GM18517 (cell line): ENCODE measurements at regions not wholly inside any gene's neighbourhood (a gene's known extent, or its start where the extent isn't known, plus 50 kb on each side); places are given as distances from the start of the nearest gene placed in this dataset.

Experiments used
- ATAC-seq: cut with Tn5 transposase; IDR thresholded peaks from one replicate; pipeline ENCODE4 v1.9.1; 2021; ENCODE audit warnings: mild to moderate bottlenecking, moderate library complexity; ENCODE audit not compliant: unreplicated experiment

DNA sequence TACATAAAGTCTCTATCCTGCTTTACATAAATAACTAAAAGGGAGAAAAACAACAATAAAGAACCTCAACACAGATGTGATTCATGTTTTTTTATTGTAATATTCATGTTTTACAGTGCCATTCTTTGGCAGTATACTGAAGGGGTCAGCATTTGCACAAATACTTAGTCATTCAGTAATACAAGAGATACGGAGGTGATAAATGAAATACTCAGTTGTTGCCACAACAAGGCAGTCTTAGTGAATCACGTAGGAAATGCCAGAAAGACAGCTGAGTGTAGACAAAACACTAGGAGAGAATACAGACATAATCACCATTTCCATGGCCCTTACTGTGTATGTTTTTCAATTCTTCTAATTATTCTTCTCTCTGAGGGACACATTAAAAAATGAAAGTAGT is 910.4 kb downstream of the METTL15 start:
- ATAC-seq: no peak

DNA sequence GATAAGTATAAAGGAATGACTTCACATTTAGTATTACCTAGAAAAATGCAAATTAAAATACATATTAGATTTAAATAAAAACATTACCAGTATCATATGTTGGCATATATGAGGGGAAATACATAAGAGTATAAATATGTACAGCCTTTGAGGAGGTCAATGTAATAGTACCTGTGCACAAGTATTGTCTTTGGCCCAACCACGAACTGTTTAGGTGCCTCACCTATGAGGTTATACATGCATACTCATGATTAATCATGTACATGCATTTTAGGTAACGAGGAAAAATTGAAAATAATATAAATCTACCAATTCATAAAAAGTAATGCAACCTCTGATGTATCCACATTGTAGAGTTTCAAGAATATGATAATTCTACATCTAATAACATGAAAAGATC is 909.8 kb downstream of the METTL15 start:
- ATAC-seq: no peak

DNA sequence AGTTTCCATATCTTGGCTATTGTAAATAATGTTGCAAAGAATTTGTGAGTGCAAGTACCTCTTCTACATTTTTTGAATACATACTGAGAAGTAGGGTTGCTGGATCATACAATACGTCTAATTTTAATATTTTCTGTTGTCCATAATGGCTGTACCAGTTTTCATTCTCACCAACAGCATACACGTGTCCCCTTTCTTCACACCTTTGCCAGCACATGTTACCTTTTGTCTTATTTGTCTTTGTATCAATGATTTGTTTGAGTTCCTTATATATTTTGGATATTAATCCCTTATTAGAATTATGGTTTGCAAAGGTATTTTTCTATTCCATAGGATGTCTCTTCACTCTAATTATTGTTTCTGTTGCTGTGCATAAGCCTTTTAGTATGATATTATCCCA is 904.3 kb downstream of the METTL15 start:
- ATAC-seq: no peak

DNA sequence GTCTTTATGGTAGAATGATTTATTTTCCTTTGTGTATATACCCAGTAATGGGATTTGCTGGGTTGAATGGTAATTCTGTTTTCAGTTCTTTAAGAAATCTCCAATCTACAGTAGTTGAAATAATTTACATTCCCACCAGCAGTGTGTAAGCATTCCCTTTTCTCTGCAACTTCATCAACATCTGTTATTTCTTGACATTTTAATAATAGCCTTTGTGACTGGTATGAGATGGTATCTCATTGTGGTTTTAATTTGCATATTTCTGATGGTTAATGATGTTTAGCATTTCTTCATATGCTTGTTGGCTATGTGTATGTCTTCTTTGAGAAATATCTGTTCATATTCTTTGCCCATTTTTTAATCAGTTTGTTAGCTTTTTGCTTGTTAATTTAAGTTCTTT is 901.2 kb downstream of the METTL15 start:
- ATAC-seq: no peak

DNA sequence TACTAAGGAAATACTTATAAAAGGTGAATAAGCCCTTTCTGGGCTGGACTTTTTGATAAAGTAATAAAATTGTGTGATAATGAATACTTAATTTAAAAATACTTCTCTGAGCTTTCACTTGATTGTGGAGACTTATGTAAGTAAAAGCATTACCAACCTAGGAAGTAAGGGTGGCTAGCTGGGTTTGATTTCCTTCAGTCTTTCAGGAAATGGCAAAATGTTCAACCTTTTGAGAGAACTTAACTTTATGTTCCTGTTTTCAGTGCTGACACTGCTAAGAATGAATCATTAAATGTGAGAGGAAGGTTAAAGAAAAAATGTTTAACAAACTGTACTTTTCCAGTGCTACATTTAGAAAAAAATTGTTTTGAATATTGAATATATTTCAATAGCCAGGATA is 900.3 kb downstream of the METTL15 start:
- no peak for ATAC-seq

DNA sequence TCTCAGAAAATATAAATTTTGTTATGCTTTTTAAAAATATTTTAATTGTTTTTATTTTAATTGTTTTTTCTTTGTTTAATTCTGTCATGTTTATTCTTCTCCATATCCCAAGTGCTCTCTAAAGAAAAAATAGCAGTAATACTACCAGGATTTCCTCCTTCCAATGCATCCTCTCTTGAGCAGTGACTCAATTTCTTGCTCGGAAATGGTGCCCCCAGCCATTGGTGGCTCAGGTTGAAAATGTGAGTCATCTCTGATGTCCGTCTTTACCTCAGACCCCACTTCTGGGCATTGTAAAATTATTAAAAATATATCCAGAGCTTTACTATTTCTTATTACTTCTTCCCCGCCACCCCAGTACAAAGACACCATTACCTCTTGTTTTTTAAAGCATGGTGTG is 898.5 kb downstream of the METTL15 start:
- ATAC-seq: no peak

DNA sequence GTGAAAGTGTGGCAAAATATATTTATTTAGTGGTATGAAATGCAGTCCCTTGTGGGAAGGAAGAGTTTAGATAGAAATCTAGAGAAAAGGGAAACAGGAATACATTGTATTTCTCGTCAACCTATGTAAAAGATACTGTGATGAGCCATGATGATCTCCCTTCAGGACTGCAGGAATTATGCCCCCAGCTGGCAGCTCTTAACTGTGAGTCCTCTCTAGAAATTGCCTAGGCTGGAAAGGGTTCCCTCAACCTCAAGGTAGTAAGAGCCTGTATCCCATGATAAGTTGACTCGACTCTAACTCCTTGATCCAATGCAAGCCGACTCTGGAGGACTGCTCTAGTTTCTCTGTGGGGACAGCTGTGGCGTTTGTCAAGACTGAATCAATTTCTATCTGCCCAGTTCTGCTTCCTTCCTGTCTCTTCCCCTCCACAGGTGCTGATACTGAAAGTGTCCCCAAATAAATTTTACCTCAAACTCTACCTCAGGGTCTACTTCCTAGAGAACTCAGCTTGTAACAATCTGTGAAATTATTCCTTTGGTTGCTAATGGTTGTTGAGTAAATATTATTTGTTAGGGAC is 897.3 kb downstream of the METTL15 start:
- no peak for ATAC-seq

DNA sequence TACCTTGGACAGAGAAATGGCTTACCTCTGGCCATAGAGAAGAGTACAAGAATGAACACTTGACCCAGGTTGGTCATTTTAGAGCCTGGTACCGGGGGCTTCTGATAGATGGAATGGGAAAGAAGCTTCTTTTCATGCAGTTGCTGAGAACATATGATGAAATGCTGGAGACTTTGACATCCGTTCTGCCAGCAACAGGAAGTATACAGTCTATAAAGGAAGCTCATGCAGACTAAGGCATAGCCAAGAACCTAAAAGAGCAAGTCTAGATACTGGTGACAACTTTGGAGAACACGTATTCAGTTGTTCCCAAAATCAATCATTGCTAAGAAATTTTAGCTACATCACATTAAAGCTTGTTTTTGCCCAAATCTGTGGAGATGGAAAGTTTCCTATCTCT is 894.6 kb downstream of the METTL15 start:
- no peak for ATAC-seq

DNA sequence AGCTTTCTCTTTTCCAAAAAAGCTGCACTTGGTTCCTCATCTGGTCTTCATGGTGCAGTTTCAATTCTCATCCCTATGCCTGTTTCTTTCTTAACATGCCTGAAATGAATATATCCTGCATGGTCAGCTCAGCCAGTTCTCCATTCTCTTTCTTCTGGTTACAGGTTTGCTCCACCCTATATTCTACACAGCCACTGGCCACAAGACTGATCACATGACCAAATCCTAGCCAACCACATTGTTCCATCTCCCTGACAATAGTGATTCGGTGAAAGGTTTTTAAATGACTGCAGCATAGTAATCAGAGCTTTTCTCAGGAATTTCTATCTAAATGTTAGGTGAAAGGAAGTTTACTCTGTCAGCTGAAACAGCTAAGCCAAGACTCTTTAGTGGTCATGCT is 891.4 kb downstream of the METTL15 start:
- no peak for ATAC-seq

DNA sequence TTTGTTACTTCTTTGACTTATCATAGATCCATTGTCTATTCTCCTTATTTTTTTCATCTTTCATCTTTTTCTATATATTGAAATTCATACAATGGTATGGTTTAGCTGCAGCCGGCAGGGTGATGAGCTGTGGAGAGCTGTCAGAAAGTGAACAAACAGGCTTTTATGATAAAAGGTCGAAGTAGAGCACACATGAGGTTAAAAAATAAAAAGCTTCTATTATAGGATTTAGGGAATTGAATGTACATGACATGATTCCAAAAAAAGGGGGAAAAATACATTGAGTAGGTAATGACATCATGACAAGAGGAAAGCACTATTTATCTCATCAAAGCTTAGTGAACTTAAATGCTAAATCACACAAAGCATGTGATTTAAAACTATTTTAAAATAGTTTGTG is 884.8 kb downstream of the METTL15 start:
- ATAC-seq: no peak

DNA sequence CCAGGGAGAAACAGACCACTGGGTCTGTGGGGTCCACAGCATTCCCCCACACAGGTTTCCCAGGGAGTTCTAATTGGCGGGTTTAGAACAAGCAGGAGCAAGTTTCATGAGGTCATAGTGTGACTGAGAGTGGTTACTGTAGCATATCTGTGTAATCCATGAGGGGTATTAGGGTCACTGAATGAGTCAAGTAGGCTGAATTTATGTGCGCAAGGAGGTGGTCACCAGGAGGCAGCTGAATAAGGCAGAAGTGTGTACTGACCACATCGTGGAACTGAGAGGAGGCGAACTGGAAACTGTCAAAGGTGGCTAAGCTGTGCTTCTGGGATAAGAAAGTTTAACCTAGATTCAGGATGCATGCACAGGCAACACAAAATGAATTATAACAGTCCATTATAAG is 876.0 kb downstream of the METTL15 start:
- no peak for ATAC-seq

DNA sequence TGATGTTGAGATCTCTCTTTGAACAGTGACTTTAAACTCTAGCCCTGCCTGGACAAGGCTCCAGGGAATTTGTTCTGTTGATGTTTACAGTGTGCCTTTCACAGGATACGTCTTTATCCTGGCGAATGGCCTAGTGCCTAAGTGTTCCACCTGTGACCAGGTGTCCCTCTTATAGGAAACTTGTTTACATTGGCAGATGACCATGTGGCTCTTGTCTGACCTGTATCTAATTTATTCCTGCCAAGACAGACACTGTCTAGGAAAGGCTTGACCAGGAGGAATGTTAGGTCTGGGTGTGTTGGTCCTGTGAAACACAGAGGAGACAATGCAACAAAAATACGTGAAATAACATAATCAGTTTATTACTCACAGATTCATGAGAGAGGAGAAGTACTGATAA is 875.6 kb downstream of the METTL15 start:
- no peak for ATAC-seq

DNA sequence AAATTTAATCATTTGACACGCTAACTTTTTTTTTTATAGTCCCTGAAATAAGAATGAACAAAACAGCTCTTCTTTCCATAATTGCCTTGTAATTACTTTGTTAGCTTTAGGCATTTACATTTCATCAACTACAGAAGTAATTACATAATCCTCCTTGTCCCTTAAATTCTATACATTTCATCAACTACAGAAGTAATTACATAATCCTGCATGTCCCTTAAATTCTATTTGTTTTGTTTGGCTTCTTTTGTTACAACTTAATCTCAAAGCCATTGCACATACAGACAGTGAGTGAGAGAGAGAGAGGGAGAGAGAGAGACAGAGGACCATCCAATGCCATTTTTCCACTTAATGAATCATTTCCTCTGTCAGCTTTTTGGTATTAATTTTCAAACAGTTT is 873.2 kb downstream of the METTL15 start:
- ATAC-seq: no peak

DNA sequence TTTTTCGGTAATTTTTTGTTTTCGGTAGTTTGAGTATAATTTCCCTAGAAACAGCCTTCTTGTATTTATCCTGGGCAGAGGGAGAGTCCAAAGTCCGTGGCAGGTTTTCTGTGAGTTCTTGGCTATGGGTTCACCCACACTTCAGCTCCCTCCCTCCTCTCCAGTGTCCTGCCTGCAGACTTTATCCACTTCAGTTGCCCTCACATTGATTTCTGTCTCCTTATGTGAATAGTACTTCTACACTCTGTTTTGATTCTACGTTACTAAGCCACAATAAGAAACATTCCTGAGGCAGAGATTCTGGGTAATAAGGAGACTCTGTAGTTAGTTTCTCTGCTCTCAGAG is 868.6 kb downstream of the METTL15 start:
- no peak for ATAC-seq

DNA sequence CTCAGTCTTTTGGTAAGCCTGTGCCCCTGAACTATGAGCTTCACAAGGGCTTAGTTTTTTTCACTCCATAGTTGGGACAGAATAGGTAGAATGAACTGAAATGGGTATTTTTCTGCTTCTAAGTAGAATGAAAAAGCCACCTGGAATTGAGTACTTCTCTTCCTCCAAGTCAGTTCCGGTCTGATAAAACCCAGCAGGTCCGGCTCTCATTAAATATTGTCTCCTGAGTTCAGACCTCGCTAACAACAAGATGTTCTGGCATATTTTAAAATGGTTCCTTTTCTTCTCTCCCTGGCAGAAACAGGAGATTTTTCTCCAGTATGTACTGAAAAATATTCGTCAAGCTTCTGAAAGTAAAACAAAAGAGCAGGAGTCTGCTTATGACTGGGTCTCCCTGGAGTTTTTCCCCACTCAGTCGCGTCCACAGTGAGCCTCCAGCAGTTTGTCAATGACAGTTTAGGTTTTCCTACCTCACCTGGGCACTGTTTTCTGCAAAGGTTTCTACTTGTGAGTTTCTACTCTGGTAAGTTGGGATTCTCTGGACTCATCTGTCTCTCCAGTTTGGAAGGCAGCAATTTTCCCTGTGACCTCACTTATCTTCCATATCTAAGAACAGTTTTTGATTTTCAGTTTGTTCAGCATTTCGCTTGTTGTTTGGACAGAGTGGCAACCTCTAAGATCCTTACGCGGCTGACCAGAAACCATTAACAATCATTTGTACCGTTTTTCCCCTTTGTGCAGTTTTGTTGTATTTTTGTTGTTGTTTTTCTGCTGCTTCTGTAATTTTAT is 868.0 kb downstream of the METTL15 start:
- ATAC-seq: no peak

DNA sequence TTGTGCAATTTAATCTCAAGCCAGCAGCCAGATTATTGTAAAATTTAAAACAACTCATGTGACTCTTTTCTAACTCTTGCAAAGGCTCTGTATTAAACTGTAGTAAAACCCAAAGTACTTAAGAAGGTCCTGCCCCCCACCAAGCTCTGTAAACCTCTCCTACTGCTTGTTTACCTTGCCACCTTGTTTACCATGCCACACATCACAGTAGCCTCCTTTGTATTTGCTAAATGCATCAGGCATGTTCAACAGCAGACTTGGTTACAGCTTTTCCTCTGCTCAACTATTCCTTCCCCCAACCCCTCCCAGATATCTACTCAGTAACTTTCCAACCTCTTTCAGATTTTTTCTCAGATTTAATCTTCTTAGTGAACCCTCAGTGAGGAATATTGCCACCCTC is 861.6 kb downstream of the METTL15 start:
- no peak for ATAC-seq

DNA sequence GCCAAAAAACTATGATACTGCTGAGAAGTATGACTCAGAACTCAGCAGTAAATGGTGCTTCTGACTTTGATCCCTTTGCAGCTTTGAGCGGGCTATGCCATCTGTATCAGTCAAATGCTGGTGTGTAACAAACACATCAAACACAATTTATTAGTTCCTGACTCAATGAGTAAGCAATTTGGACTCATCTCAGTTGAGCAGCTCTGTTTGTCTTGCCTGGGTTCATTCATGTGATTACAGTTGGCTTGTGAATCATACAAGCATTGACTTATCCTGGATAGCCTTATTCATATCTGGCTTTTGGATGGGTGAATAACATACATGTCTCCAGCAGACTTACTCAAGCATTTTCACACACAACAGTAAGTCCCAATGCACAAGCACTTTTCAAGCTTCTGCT is 858.8 kb downstream of the METTL15 start:
- ATAC-seq: no peak

DNA sequence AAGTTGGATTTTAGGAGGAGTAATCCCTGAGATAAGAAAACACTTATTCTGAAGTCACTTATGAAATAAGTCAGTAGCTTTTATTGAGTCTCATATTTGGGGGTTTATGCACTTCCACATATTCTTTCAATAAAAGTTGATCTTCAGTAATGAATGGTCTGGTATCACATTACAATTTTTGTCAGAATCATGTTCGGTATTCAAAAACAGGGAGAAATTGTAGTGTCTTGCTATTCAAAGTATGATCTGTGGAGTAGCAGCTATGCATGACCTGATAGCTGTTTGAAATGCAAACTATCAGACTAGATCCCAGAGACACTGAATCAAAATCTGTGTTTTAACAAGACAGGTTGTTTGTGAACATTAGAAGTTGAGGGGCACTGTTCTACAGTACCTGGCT is 857.6 kb downstream of the METTL15 start:
- ATAC-seq: no peak

DNA sequence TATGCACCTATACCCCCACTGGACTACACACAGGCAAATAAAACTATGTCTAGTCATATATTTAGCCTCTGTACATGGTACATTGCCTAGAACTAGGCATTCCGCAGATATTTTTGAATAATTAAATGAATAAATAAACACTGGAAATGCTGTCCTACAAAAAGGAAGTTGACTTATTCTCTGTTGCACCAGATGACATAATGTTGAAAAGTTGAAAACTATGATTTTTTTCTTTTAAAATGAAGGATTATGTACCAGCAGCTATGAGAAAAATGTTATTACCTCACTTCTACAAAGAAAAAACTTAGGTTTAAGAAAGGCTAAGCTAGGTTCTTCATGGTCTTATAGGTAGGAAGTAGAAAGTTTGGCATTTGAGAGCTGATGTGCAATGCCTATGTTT is 856.6 kb downstream of the METTL15 start:
- ATAC-seq: no peak

DNA sequence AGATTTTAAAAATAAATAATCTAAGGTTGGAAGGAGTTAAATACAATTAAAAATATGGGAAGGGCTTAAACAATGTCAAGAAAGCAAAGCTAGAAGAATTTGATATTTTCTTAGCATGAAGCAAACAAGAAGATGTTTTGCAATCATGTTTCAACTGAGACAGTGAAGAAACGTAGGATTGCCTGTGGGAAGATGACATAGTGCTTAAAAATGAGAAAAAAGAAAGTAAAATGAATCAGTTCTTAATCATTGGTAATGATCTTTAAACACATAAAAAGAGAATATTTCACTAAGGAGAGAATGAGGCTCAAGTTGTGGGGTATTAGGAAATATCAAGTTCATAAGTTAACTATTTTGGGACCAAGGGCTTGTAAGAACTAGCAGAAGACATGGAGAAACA is 855.0 kb downstream of the METTL15 start:
- ATAC-seq: no peak

DNA sequence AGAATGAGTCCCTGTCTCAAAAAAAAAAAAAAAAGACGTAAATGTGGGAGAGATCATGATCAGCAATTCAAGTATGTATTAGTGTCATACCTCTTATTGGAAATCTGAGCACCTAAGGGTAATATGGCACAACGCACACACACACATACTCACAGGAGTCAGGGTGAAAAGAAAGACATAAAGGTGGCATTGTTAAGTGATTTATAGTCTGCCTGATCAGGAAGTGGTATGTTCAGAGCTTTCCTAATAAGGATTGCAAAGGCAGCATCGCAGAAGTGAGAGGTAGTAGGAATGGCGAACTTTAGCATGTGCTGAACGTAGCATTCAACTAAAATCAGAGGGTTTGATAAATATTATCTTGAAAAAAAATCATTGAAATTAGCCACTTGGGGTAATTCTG is 854.3 kb downstream of the METTL15 start:
- no peak for ATAC-seq

DNA sequence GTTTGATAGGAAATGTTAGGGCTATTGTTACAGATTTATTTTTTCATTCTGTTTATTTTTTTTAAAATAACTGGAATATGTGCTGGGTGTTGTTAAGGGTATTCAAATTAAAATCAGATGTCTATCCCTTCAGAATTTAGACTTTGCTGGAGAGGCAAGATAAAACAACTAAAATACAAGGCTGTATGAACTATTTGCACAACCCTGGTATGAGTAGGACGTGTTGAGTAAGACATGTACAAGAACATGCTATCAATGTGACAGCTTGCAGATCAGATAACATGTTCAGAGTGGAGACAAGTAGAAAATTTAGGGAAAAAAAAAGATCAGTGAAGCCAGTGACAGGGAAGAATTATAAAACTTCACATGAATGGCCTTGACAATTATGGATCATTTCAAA is 853.5 kb downstream of the METTL15 start:
- ATAC-seq: no peak

DNA sequence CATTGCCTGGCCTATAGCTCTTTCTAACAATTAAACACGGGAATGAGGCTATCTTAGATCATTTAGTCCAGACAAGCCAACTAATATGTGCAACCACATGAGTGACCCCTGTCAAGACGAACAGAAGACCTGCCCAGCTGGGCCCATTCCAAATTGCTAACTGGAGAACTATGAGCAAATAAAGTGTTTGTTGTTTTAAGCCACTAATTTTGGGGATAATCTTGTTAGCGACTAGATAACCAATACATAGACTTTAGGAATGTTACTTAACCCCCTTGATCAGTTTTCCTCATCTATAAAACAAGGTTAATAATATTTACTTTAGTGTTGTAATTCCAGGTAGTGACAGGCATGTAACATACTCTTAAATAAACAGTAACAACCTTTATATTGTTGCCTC is 848.3 kb downstream of the METTL15 start:
- no peak for ATAC-seq
